ENCODE measurements at regions not wholly inside any gene's neighbourhood (a gene's known extent, or its start where the extent isn't known, plus 50 kb on each side); places are given as distances from the start of the nearest gene placed in this dataset.

DNA sequence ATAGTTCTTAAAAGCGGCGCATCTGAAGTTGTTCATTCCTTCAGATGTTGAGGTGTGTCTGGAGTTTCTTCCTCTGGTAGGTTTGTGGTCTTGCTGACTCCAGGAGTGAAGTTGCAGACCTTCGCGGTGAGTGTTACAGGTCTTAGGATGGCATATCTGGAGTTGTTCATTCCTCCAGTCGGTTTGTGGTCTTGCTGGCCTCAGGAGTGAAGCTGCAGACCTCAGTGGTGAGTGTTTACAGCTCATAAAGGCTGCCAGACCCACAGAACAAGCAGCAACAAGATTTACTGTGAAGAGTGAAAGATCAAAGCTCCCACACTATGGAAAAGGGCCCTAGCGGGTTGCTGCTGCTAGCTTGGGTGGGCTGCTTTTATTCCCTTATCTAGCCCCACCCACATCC lies 201.7 kb upstream of the PDGFD start:
- TF ChIP-seq, protein P1, sequence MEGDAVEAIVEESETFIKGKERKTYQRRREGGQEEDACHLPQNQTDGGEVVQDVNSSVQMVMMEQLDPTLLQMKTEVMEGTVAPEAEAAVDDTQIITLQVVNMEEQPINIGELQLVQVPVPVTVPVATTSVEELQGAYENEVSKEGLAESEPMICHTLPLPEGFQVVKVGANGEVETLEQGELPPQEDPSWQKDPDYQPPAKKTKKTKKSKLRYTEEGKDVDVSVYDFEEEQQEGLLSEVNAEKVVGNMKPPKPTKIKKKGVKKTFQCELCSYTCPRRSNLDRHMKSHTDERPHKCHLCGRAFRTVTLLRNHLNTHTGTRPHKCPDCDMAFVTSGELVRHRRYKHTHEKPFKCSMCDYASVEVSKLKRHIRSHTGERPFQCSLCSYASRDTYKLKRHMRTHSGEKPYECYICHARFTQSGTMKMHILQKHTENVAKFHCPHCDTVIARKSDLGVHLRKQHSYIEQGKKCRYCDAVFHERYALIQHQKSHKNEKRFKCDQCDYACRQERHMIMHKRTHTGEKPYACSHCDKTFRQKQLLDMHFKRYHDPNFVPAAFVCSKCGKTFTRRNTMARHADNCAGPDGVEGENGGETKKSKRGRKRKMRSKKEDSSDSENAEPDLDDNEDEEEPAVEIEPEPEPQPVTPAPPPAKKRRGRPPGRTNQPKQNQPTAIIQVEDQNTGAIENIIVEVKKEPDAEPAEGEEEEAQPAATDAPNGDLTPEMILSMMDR (IDR thresholded peaks at IDR 0.05): no peak
- TF ChIP-seq POLR2AphosphoS5 (IDR thresholded peaks at IDR 0.05; ENCODE audit: insufficient read depth in 1 of 2, low read depth in 1 of 2) (no peak), POLR2A (IDR thresholded peaks at IDR 0.05) (no peak)
